ENCODE measurements at regions not wholly inside any gene's neighbourhood (a gene's known extent, or its start where the extent isn't known, plus 50 kb on each side); places are given as distances from the start of the nearest gene placed in this dataset.

- peak; percentile 13 to 33 (median 18) for ATAC-seq
- intact Hi-C loops (cut with DNase I) = loop anchor here in 1 of 10 donors (10.0 kb wide), 1 partner anchor 390 kb away; no protein-coding TSS in a partner anchor
Observed at GRCh38 chr2:8285081-8285480, 396.8 kb upstream of the ID2 start.

GRCh38 chr2:8285898-8286297 lies 396.0 kb upstream of the ID2 start:
- intact Hi-C loops (cut with DNase I) = loop anchor here in 1 of 10 donors (10.0 kb wide), 1 partner anchor 389 kb away; no protein-coding TSS in a partner anchor
- no peaks in the 10 kb centered on the region for H3K36me3 ChIP-seq
- H3K27ac ChIP-seq = no peak overlapping the region
- H3K4me3 ChIP-seq = no peak overlapping the region
- H3K4me1 ChIP-seq = no peaks in the 10 kb centered on the region
- no peaks in the 10 kb centered on the region for H3K9me3 ChIP-seq
- TF ChIP-seq POLR2A (IDR thresholded peaks at IDR 0.05) (no peak), CTCF (IDR thresholded peaks at IDR 0.05) (no peak)
- ATAC-seq (peak in 3 of 4 donors; percentile 60 to 75 (median 62)), DNase-seq (no peak)
- 68 to 81% (median 72%) methylated on average over 5 of the region's 5 CpGs for WGBS, 4 donors
- no peaks in the 10 kb centered on the region for H3K27me3 ChIP-seq

More at GRCh38 chr2:8285081-8285480, 396.8 kb upstream of the ID2 start:
- TF ChIP-seq CTCF (IDR thresholded peaks at IDR 0.05) (peak in 9 of 12 donors; percentile 7 to 45 (median 27)), POLR2A (IDR thresholded peaks at IDR 0.05) (no peak)
- H3K9me3 ChIP-seq = no peaks in the 10 kb centered on the region
- H3K4me1 ChIP-seq = no peaks in the 10 kb centered on the region
- no peak overlapping the region for H3K4me3 ChIP-seq
- H3K36me3 ChIP-seq = no peaks in the 10 kb centered on the region
- no peak for DNase-seq
- WGBS, 4 donors = 60 to 66% (median 63%) methylated on average over 3 of the region's 3 CpGs
- H3K27me3 ChIP-seq = peaks cover 0 to under 1% (median 0%) of the 10 kb centered on the region in 9 donors
- no peak overlapping the region for H3K27ac ChIP-seq

GRCh38 chr2:8288206-8288605 lies 393.6 kb upstream of the ID2 start:
- Histone ChIP-seq H3K27ac (no peak overlapping the region), H3K4me1 (no peaks in the 10 kb centered on the region), H3K4me3 (no peak overlapping the region), H3K27me3 (no peaks in the 10 kb centered on the region), H3K36me3 (no peaks in the 10 kb centered on the region), H3K9me3 (peaks cover 0 to 5% (median 0%) of the 10 kb centered on the region in 12 donors)
- intact Hi-C loops (cut with DNase I) = loop anchor here in 1 of 10 donors (10.0 kb wide), 1 partner anchor 387 kb away; no protein-coding TSS in a partner anchor
- ATAC-seq = no peak
- no peak for DNase-seq
- WGBS, 4 donors = 76 to 85% (median 79%) methylated on average over 2 of the region's 2 CpGs
- no peak for TF ChIP-seq POLR2A (IDR thresholded peaks at IDR 0.05)
- TF ChIP-seq CTCF (IDR thresholded peaks at IDR 0.05) = no peak

GRCh38 chr2:8289111-8289510 lies 392.7 kb upstream of the ID2 start:
- Histone ChIP-seq H3K9me3 (peaks cover 0 to 5% (median 0%) of the 10 kb centered on the region in 12 donors), H3K27ac (no peak overlapping the region), H3K4me1 (no peaks in the 10 kb centered on the region), H3K4me3 (no peak overlapping the region), H3K27me3 (no peaks in the 10 kb centered on the region), H3K36me3 (no peaks in the 10 kb centered on the region)
- no peak for TF ChIP-seq CTCF (IDR thresholded peaks at IDR 0.05)
- no peak for TF ChIP-seq POLR2A (IDR thresholded peaks at IDR 0.05)
- DNase-seq (no peak), ATAC-seq (no peak)
- intact Hi-C loops (cut with DNase I) = loop anchor here in 1 of 10 donors (10.0 kb wide), 1 partner anchor 386 kb away; no protein-coding TSS in a partner anchor
- WGBS, 4 donors = 87 to 90% (median 89%) methylated on average over 4 of the region's 4 CpGs

Data from heart left ventricle (tissue), 16 donors.